HEK293 (cell line): ENCODE measurements at regions not wholly inside any gene's neighbourhood (a gene's known extent, or its start where the extent isn't known, plus 50 kb on each side); places are given as distances from the start of the nearest gene placed in this dataset.

Source experiments
- CTCF ChIA-PET: fragments of 350-600 bp; formaldehyde crosslinking; extraction: SDS; loops from one replicate; lab custom pipeline; 2021; ENCODE audit warnings: antibody characterized with exemption; lab: Yijun Ruan, JAX
- POLR2A ChIA-PET: fragments of 300-600 bp; formaldehyde crosslinking; extraction: SDS; loops from one replicate; lab custom pipeline; 2020; ENCODE audit warnings: antibody characterized with exemption, inconsistent platforms; lab: Yijun Ruan, JAX
- H3K27ac ChIP-seq: fragments of 200-500 bp; sonication (Bioruptor generic); 2 replicates; pipeline ENCODE4 v1.5.1; 2014; ENCODE audit warnings: low read depth, low read length, control low read depth, inconsistent platforms; ENCODE audit errors: extremely low read depth
- H3K36me3 ChIP-seq, 2 experiments: fragments of 200-500 bp in 1 of 2; sonication (Bioruptor generic) in 1 of 2; 1 replicate in 1 of 2; 2 replicates in 1 of 2; pipeline ENCODE4 v1.5.1; 2014 to 2017; ENCODE audit warnings: inconsistent platforms in 2 of 2, low read length in 2 of 2; ENCODE audit not compliant: control insufficient read depth in 2 of 2, insufficient read depth in 1 of 2
- H3K4me1 ChIP-seq: fragments of 200-500 bp; sonication (Bioruptor generic); 2 replicates; pipeline ENCODE4 v1.5.1; 2014; ENCODE audit warnings: mild to moderate bottlenecking, low read length, inconsistent platforms; ENCODE audit not compliant: control insufficient read depth, insufficient read depth
- H3K4me3 ChIP-seq: 2 replicates; pipeline ENCODE4 v1.5.1; 2011; ENCODE audit warnings: low read depth, mild to moderate bottlenecking, control low read depth, low read length, moderate library complexity
- H3K9me3 ChIP-seq: fragments of 200-500 bp; sonication (Bioruptor generic); 2 replicates; pipeline ENCODE4 v1.5.1; 2014; ENCODE audit warnings: low read depth, low read length, inconsistent platforms; ENCODE audit not compliant: control insufficient read depth, insufficient read depth
- BCL11B ChIP-seq: fragments of 450-650 bp; formaldehyde crosslinking; IDR thresholded peaks from 2 replicates; pipeline ENCODE4 v1.5.1; 2016; ENCODE audit warnings: low read depth, missing biosample characterization, missing genetic modification characterization
- IKZF3 ChIP-seq: fragments of 450-650 bp; IDR thresholded peaks from 2 replicates; pipeline ENCODE4 v1.5.0; 2018; ENCODE audit warnings: missing biosample characterization, mild to moderate bottlenecking, missing genetic modification characterization, moderate library complexity
- KLF8 ChIP-seq: fragments of 450-650 bp; formaldehyde crosslinking; IDR thresholded peaks from 2 replicates; pipeline ENCODE4 v1.5.1; 2016; ENCODE audit warnings: missing biosample characterization, missing genetic modification characterization
- MZF1 ChIP-seq: fragments of 450-650 bp; formaldehyde crosslinking; IDR thresholded peaks from 2 replicates; pipeline ENCODE4 v1.5.1; 2017; ENCODE audit warnings: missing biosample characterization, missing genetic modification characterization, borderline replicate concordance
- REST ChIP-seq: fragments of 450-650 bp; formaldehyde crosslinking; IDR thresholded peaks from 2 replicates; pipeline ENCODE4 v1.5.1; 2016; ENCODE audit warnings: missing biosample characterization, missing genetic modification characterization
- YY2 ChIP-seq: fragments of 450-650 bp; formaldehyde crosslinking; IDR thresholded peaks from 2 replicates; pipeline ENCODE4 v1.5.1; 2016; ENCODE audit warnings: missing biosample characterization, missing genetic modification characterization
- ZFP41 ChIP-seq: fragments of 450-650 bp; formaldehyde crosslinking; IDR thresholded peaks from 2 replicates; pipeline ENCODE4 v1.5.1; 2016; ENCODE audit warnings: missing biosample characterization, missing genetic modification characterization, borderline replicate concordance
- ZNF10 ChIP-seq: fragments of 450-650 bp; formaldehyde crosslinking; IDR thresholded peaks from 2 replicates; pipeline ENCODE4 v1.5.1; 2017; ENCODE audit warnings: missing biosample characterization, missing genetic modification characterization
- ZNF174 ChIP-seq: fragments of 450-650 bp; formaldehyde crosslinking; IDR thresholded peaks from 2 replicates; pipeline ENCODE4 v1.5.0; 2017; ENCODE audit warnings: missing biosample characterization, mild to moderate bottlenecking, missing genetic modification characterization
- ZNF311 ChIP-seq: fragments of 450-650 bp; formaldehyde crosslinking; IDR thresholded peaks from 2 replicates; pipeline ENCODE4 v1.5.1; 2017; ENCODE audit warnings: missing biosample characterization, missing genetic modification characterization, borderline replicate concordance
- ZNF354C ChIP-seq: fragments of 450-650 bp; formaldehyde crosslinking; IDR thresholded peaks from 2 replicates; pipeline ENCODE4 v1.5.1; 2016; ENCODE audit warnings: missing biosample characterization, missing genetic modification characterization, low read depth, borderline replicate concordance
- ZNF423 ChIP-seq: fragments of 450-650 bp; formaldehyde crosslinking; IDR thresholded peaks from 2 replicates; pipeline ENCODE4 v1.5.1; 2016; ENCODE audit warnings: missing biosample characterization, missing genetic modification characterization
- ZNF48 ChIP-seq: fragments of 450-650 bp; formaldehyde crosslinking; IDR thresholded peaks from 2 replicates; pipeline ENCODE4 v1.5.1; 2016; ENCODE audit warnings: missing biosample characterization, missing genetic modification characterization
- ZNF670 ChIP-seq: fragments of 450-650 bp; formaldehyde crosslinking; IDR thresholded peaks from 2 replicates; pipeline ENCODE4 v1.5.1; 2016; ENCODE audit warnings: missing biosample characterization, missing genetic modification characterization, low read depth
- ZNF677 ChIP-seq: fragments of 450-650 bp; IDR thresholded peaks from 2 replicates; pipeline ENCODE4 v1.5.0; 2018; ENCODE audit warnings: missing biosample characterization, mild to moderate bottlenecking, missing genetic modification characterization, moderate library complexity
- ZNF707 ChIP-seq: fragments of 450-650 bp; formaldehyde crosslinking; IDR thresholded peaks from 2 replicates; pipeline ENCODE4 v1.5.1; 2016; ENCODE audit warnings: missing biosample characterization, missing genetic modification characterization
- ZNF747 ChIP-seq: fragments of 450-650 bp; formaldehyde crosslinking; IDR thresholded peaks from 2 replicates; pipeline ENCODE4 v1.5.1; 2016; ENCODE audit warnings: missing biosample characterization, missing genetic modification characterization
- ZSCAN23 ChIP-seq: fragments of 450-650 bp; formaldehyde crosslinking; IDR thresholded peaks from 2 replicates; pipeline ENCODE4 v1.5.1; 2016; ENCODE audit warnings: missing biosample characterization, missing genetic modification characterization
- ZXDB ChIP-seq: fragments of 450-650 bp; formaldehyde crosslinking; IDR thresholded peaks from 2 replicates; pipeline ENCODE4 v1.5.1; 2016; ENCODE audit warnings: missing biosample characterization, missing genetic modification characterization
- TF ChIP-seq, protein P1 (sequence below): fragments of 450-650 bp; formaldehyde crosslinking; IDR thresholded peaks from 2 replicates; pipeline ENCODE4 v1.5.1; 2017; ENCODE audit warnings: missing biosample characterization, missing genetic modification characterization

DNA sequence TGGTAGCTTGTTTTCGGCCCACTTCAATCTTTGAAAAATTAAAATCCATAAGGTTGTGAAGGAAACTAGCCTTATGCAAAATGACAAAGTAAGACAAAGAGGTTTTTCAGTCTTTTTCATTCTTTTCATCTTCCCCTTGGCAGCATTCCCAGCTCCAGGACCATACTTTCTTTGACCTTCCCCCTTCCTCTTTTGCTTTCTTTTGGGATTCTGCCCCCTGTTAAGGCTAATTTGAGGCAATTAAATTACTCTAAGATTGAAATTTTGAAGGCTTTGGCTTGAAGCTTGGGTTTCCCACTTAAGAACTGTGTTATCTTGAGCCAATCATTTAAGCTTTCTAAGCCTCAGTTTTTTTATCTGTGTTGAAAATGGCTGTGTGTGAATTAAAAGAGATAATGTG lies 124.9 kb downstream of the DACT1 start:
- ChIA-PET POLR2A (interaction anchor here (1.9 kb wide), 1 partner anchor 11 kb away, joined by 5 read pairs; no protein-coding TSS in a partner anchor), CTCF (interaction anchor here (1.3 kb wide), 1 partner anchor 13 kb away, joined by 4 read pairs; no protein-coding TSS in a partner anchor)
- H3K4me3 ChIP-seq: no peak overlapping the region
- no peaks in the 10 kb centered on the region for H3K9me3 ChIP-seq
- H3K27ac ChIP-seq: no peak overlapping the region
- no peaks in the 10 kb centered on the region for H3K36me3 ChIP-seq
- TF ChIP-seq ZNF747 (tag by site-specific recombination) (no peak), REST (tag by site-specific recombination) (no peak)
- H3K4me1 ChIP-seq: peaks cover 3% of the 10 kb centered on the region

GRCh38 chr14:58763210-58763609 lies 125.4 kb downstream of the DACT1 start:
- Histone ChIP-seq H3K4me3 (no peak overlapping the region), H3K4me1 (peaks cover 3% of the 10 kb centered on the region), H3K9me3 (no peaks in the 10 kb centered on the region), H3K27ac (no peak overlapping the region), H3K36me3 (no peaks in the 10 kb centered on the region)
- TF ChIP-seq ZSCAN23 (no peak), ZNF311 (no peak), ZNF48 (tag by site-specific recombination) (no peak), ZXDB (tag by site-specific recombination) (no peak), ZNF10 (tag by site-specific recombination) (no peak), ZNF670 (tag by site-specific recombination) (no peak), ZNF174 (tag by site-specific recombination) (no peak), BCL11B (tag by site-specific recombination) (no peak), ZNF354C (tag by site-specific recombination) (no peak), ZNF423 (no peak), ZFP41 (tag by site-specific recombination) (no peak), MZF1 (tag by site-specific recombination) (no peak), IKZF3 (tag by site-specific recombination) (no peak), KLF8 (tag by site-specific recombination) (no peak), YY2 (tag by site-specific recombination) (no peak), ZNF677 (tag by site-specific recombination) (no peak), ZNF707 (tag by site-specific recombination) (no peak)
- TF ChIP-seq, protein P1, sequence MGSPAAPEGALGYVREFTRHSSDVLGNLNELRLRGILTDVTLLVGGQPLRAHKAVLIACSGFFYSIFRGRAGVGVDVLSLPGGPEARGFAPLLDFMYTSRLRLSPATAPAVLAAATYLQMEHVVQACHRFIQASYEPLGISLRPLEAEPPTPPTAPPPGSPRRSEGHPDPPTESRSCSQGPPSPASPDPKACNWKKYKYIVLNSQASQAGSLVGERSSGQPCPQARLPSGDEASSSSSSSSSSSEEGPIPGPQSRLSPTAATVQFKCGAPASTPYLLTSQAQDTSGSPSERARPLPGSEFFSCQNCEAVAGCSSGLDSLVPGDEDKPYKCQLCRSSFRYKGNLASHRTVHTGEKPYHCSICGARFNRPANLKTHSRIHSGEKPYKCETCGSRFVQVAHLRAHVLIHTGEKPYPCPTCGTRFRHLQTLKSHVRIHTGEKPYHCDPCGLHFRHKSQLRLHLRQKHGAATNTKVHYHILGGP: no peak
- ChIA-PET POLR2A (interaction anchor here (1.9 kb wide), 1 partner anchor 10 kb away, joined by 5 read pairs; no protein-coding TSS in a partner anchor), CTCF (interaction anchor here (1.3 kb wide), 1 partner anchor 13 kb away, joined by 4 read pairs; no protein-coding TSS in a partner anchor)
